Fibroblast of lung (primary cell): ENCODE measurements at regions not wholly inside any gene's neighbourhood (a gene's known extent, or its start where the extent isn't known, plus 50 kb on each side); places are given as distances from the start of the nearest gene placed in this dataset.

ENCODE experiments used
- DNase-seq, 2 donors: peaks; one replicate each; pipeline versions ENCODE4 v3.0.0 to v3.0.0-alpha.2; 2010; ENCODE audit warnings: low read depth in 2 of 2
- H2AFZ ChIP-seq: 2 replicates; pipeline ENCODE4 v1.5.1; 2012; ENCODE audit warnings: low read length, control low read depth, inconsistent platforms
- H3K27ac ChIP-seq: 2 replicates; pipeline ENCODE4 v1.5.1; 2011; ENCODE audit warnings: low read length, control low read depth; ENCODE audit not compliant: insufficient read depth
- H3K27me3 ChIP-seq: 2 replicates; pipeline ENCODE4 v1.5.1; 2011; ENCODE audit warnings: mild to moderate bottlenecking, low read length; ENCODE audit not compliant: control insufficient read depth, insufficient read depth
- H3K36me3 ChIP-seq: 2 replicates; pipeline ENCODE4 v1.5.1; 2011; ENCODE audit warnings: low read length; ENCODE audit not compliant: control insufficient read depth, insufficient read depth
- H3K4me1 ChIP-seq: 2 replicates; pipeline ENCODE4 v1.5.1; 2011; ENCODE audit warnings: low read length; ENCODE audit not compliant: control insufficient read depth, insufficient read depth; ENCODE audit errors: extremely low read depth
- H3K4me2 ChIP-seq: 2 replicates; pipeline ENCODE4 v1.5.1; 2011; ENCODE audit warnings: low read length, control low read depth; ENCODE audit not compliant: insufficient read depth; ENCODE audit errors: extremely low read depth
- H3K4me3 ChIP-seq, 4 experiments: fragments of 200-600 bp in 1 of 4; sonication (generic) in 1 of 4; replicated peaks in 1 of 4; 2 replicates each; pipeline ENCODE4 v1.5.1; 2011 to 2016; ENCODE audit warnings: low read length in 4 of 4, low read depth in 3 of 4, mild to moderate bottlenecking in 3 of 4, control low read depth in 2 of 4, inconsistent platforms in 1 of 4, mixed read lengths in 1 of 4; ENCODE audit not compliant: insufficient read depth in 1 of 4; ENCODE audit errors: control extremely low read depth in 1 of 4
- H3K79me2 ChIP-seq: 2 replicates; pipeline ENCODE4 v1.5.1; 2012; ENCODE audit warnings: mild to moderate bottlenecking, low read length, inconsistent platforms; ENCODE audit not compliant: control insufficient read depth, insufficient read depth
- H3K9ac ChIP-seq: 2 replicates; pipeline ENCODE4 v1.5.1; 2011; ENCODE audit warnings: mild to moderate bottlenecking, low read length, control low read depth; ENCODE audit not compliant: insufficient read depth
- H3K9me3 ChIP-seq: 2 replicates; pipeline ENCODE4 v1.5.1; 2012; ENCODE audit warnings: low read depth, low read length; ENCODE audit not compliant: control insufficient read depth, insufficient read depth
- H4K20me1 ChIP-seq: 2 replicates; pipeline ENCODE4 v1.5.1; 2011; ENCODE audit warnings: low read length; ENCODE audit not compliant: control insufficient read depth, insufficient read depth; ENCODE audit errors: extremely low read depth
- EZH2 ChIP-seq: IDR thresholded peaks from 2 replicates; pipeline ENCODE4 v1.5.1; 2012; ENCODE audit warnings: low read length, control low read depth, mild to moderate bottlenecking; ENCODE audit errors: missing control alignments
- TF ChIP-seq, protein P1 (sequence below), 2 donors: IDR thresholded peaks in 1 of 2; conservative IDR thresholded peaks in 1 of 2; 1 replicate in 1 of 2; 2 replicates in 1 of 2; pipeline ENCODE4 v1.5.1; 2011 to 2012; ENCODE audit warnings: low read length in 2 of 2, control low read depth in 1 of 2, inconsistent platforms in 1 of 2, low read depth in 1 of 2, mild to moderate bottlenecking in 1 of 2

GRCh38 chr2:166784296-166784946, 103.9 kb upstream of the XIRP2 start:
- H3K4me3 ChIP-seq: no peak overlapping the region
- H3K27ac ChIP-seq: no peak overlapping the region
- no peak for TF ChIP-seq EZH2
- TF ChIP-seq, protein P1, sequence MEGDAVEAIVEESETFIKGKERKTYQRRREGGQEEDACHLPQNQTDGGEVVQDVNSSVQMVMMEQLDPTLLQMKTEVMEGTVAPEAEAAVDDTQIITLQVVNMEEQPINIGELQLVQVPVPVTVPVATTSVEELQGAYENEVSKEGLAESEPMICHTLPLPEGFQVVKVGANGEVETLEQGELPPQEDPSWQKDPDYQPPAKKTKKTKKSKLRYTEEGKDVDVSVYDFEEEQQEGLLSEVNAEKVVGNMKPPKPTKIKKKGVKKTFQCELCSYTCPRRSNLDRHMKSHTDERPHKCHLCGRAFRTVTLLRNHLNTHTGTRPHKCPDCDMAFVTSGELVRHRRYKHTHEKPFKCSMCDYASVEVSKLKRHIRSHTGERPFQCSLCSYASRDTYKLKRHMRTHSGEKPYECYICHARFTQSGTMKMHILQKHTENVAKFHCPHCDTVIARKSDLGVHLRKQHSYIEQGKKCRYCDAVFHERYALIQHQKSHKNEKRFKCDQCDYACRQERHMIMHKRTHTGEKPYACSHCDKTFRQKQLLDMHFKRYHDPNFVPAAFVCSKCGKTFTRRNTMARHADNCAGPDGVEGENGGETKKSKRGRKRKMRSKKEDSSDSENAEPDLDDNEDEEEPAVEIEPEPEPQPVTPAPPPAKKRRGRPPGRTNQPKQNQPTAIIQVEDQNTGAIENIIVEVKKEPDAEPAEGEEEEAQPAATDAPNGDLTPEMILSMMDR (conservative IDR thresholded peaks at IDR 0.05 in 1 of 2, IDR thresholded peaks at IDR 0.05 in 1 of 2; ENCODE audit: low read depth in 1 of 2, low read length in 2 of 2): no peak
- no peaks in the 10 kb centered on the region for H4K20me1 ChIP-seq
- H3K4me1 ChIP-seq: no peaks in the 10 kb centered on the region
- H3K9ac ChIP-seq: no peak overlapping the region
- H3K27me3 ChIP-seq: no peaks in the 10 kb centered on the region
- no peaks in the 10 kb centered on the region for H3K36me3 ChIP-seq
- H2AFZ ChIP-seq: no peak overlapping the region
- no peak overlapping the region for H3K4me2 ChIP-seq
- H3K9me3 ChIP-seq: no peaks in the 10 kb centered on the region
- DNase-seq: no peak
- no peaks in the 10 kb centered on the region for H3K79me2 ChIP-seq

DNA sequence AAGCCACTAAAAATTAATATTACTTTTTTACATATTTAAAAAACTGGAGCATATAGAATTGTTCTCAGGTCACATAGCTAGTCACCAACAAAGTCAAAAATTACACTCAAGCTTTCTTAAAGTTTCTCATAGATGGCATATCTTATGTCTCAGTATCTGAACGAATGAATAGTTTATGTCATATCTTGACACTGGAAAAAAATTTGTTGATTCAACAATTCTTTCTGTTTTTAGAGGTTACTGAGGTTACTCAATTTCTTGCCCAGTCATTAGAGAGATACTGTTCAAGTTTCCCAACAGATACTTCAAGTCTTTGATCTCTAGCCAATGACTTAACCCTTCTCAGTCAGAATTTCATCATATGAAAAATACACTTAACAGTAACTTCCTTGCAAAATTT, 113.1 kb upstream of the XIRP2 start:
- Histone ChIP-seq H3K4me1 (no peaks in the 10 kb centered on the region), H3K27me3 (no peaks in the 10 kb centered on the region), H3K27ac (no peak overlapping the region), H3K9ac (no peak overlapping the region), H3K9me3 (no peaks in the 10 kb centered on the region), H2AFZ (no peak overlapping the region), H4K20me1 (no peaks in the 10 kb centered on the region), H3K4me3 (no peak overlapping the region), H3K36me3 (no peaks in the 10 kb centered on the region), H3K4me2 (no peak overlapping the region), H3K79me2 (no peaks in the 10 kb centered on the region)
- DNase-seq: no peak
- TF ChIP-seq, protein P1 (conservative IDR thresholded peaks at IDR 0.05 in 1 of 2, IDR thresholded peaks at IDR 0.05 in 1 of 2; ENCODE audit: low read depth in 1 of 2, low read length in 2 of 2): no peak
- TF ChIP-seq EZH2: no peak

DNA sequence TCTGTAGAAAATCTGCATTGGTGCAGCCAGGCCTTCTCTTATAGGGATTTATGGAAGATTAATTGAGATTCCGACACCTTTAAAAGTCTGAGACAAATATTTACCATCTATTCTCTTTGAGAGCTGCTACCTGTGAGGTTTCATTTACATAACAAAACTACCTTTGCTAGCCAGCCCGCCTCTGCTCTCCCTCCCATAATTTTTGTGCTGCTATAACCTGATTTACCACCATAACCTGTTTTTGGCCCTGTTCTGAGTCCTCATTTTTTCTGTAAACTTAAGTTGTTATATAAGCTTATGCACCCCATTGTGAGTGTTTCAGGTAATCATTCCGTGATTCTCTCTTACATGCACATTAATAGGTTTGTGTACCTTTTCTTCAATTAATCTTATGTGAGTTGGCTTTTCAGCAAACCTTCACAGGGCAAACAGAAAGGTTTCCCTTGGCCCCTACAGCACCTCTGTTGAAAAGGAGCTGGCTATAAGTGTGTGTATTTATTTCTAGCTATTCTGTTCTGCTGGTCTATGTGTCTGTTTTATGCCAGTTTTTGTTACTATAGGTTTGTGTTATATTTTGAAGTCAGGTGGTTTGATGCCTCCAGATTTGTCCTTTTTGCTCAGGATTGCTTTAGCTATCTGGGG, 114.9 kb upstream of the XIRP2 start:
- Histone ChIP-seq H4K20me1 (no peaks in the 10 kb centered on the region), H3K4me2 (no peak overlapping the region), H3K4me3 (no peak overlapping the region), H3K4me1 (no peaks in the 10 kb centered on the region), H3K79me2 (no peaks in the 10 kb centered on the region), H2AFZ (no peak overlapping the region), H3K9me3 (no peaks in the 10 kb centered on the region), H3K9ac (no peak overlapping the region), H3K36me3 (no peaks in the 10 kb centered on the region), H3K27ac (no peak overlapping the region), H3K27me3 (no peaks in the 10 kb centered on the region)
- TF ChIP-seq, protein P1 (conservative IDR thresholded peaks at IDR 0.05 in 1 of 2, IDR thresholded peaks at IDR 0.05 in 1 of 2; ENCODE audit: low read depth in 1 of 2, low read length in 2 of 2): no peak
- TF ChIP-seq EZH2: no peak
- no peak for DNase-seq
